WTC11 (cell line): ENCODE measurements at regions not wholly inside any gene's neighbourhood (a gene's known extent, or its start where the extent isn't known, plus 50 kb on each side); places are given as distances from the start of the nearest gene placed in this dataset.

Source experiments
- ATAC-seq: fragments of 200-7000 bp; cut with Tn5 transposase; 2 replicates; pipeline ENCODE4 v1.10.0; 2021; ENCODE audit warnings: mild to moderate bottlenecking, moderate library complexity
- CTCF ChIA-PET: fragments of 300-600 bp; sonication (Branson Sonifier 250); formaldehyde crosslinking; loops from one replicate; lab custom pipeline; 2021; ENCODE audit warnings: antibody characterized with exemption; lab: Charles Lee
- POLR2A ChIA-PET: fragments of 350-600 bp; sonication (Branson Sonifier 250); formaldehyde crosslinking; loops from one replicate; lab custom pipeline; 2021; ENCODE audit warnings: antibody characterized with exemption; lab: Charles Lee
- DNase-seq: peaks from one replicate; pipeline ENCODE4 v3.0.0; 2021; ENCODE audit warnings: low spot score
- H3K27ac Mint-ChIP-seq: 2 replicates; pipeline ENCODE4 v1.8.0; 2021; ENCODE audit warnings: mixed read lengths
- H3K27me3 Mint-ChIP-seq: 2 replicates; pipeline ENCODE4 v1.8.0; 2021; ENCODE audit warnings: low read depth, mild to moderate bottlenecking, moderate library complexity, mixed read lengths
- H3K36me3 Mint-ChIP-seq: 2 replicates; pipeline ENCODE4 v1.8.0; 2021; ENCODE audit warnings: mixed read lengths
- H3K4me1 Mint-ChIP-seq: 2 replicates; pipeline ENCODE4 v1.8.0; 2022; ENCODE audit warnings: mixed read lengths
- H3K4me3 Mint-ChIP-seq: 2 replicates; pipeline ENCODE4 v1.8.0; 2021; ENCODE audit warnings: mild to moderate bottlenecking, moderate library complexity, mixed read lengths
- H3K9me3 Mint-ChIP-seq: 2 replicates; pipeline ENCODE4 v1.8.0; 2021; ENCODE audit warnings: mixed read lengths
- CBFB ChIP-seq: sonication (generic); formaldehyde crosslinking; IDR thresholded peaks from 2 replicates; pipeline ENCODE4 v1.8.1; 2022; ENCODE audit warnings: mild to moderate bottlenecking, low read depth, missing genetic modification reagents
- CREB1 ChIP-seq: sonication (generic); formaldehyde crosslinking; IDR thresholded peaks from 2 replicates; pipeline ENCODE4 v1.8.0; 2023; ENCODE audit warnings: mild to moderate bottlenecking, missing genetic modification reagents
- FOXP1 ChIP-seq: sonication (generic); formaldehyde crosslinking; IDR thresholded peaks from 2 replicates; pipeline ENCODE4 v1.8.0; 2022; ENCODE audit warnings: missing genetic modification reagents, mild to moderate bottlenecking, moderate library complexity, borderline replicate concordance
- GABPB1 ChIP-seq: sonication (generic); formaldehyde crosslinking; IDR thresholded peaks from 2 replicates; pipeline ENCODE4 v1.8.1; 2023; ENCODE audit warnings: mild to moderate bottlenecking, missing genetic modification reagents
- IRF2 ChIP-seq: sonication (generic); formaldehyde crosslinking; IDR thresholded peaks from 2 replicates; pipeline ENCODE4 v1.8.0; 2022; ENCODE audit warnings: low read depth, missing genetic modification reagents, borderline replicate concordance
- MXD4 ChIP-seq: fragments of 250-450 bp; sonication (Bioruptor Pico); IDR thresholded peaks from 2 replicates; pipeline ENCODE4 v1.8.0; 2021; ENCODE audit warnings: mild to moderate bottlenecking, moderate library complexity, borderline replicate concordance
- SMAD4 ChIP-seq: sonication (generic); formaldehyde crosslinking; IDR thresholded peaks from 2 replicates; pipeline ENCODE4 v1.8.0; 2022; ENCODE audit warnings: mild to moderate bottlenecking, missing genetic modification reagents
- TEAD1 ChIP-seq: sonication (generic); formaldehyde crosslinking; IDR thresholded peaks from 2 replicates; pipeline ENCODE4 v1.8.0; 2022; ENCODE audit warnings: mild to moderate bottlenecking, missing genetic modification reagents
- ZNF219 ChIP-seq: sonication (generic); formaldehyde crosslinking; IDR thresholded peaks from 2 replicates; pipeline ENCODE4 v1.8.0; 2023; ENCODE audit warnings: missing genetic modification reagents, mild to moderate bottlenecking, borderline replicate concordance
- ZNF396 ChIP-seq: fragments of 250-450 bp; sonication (Bioruptor Pico); IDR thresholded peaks from 2 replicates; pipeline ENCODE4 v1.8.0; 2021; ENCODE audit warnings: mild to moderate bottlenecking, moderate library complexity, borderline replicate concordance
- ZNF416 ChIP-seq: fragments of 250-450 bp; sonication (Bioruptor Pico); IDR thresholded peaks from 2 replicates; pipeline ENCODE4 v1.9.0; 2021; ENCODE audit warnings: mild to moderate bottlenecking, inconsistent platforms
- TF ChIP-seq, protein P1 (sequence below): sonication (generic); formaldehyde crosslinking; IDR thresholded peaks from 2 replicates; pipeline ENCODE4 v1.8.0; 2023; ENCODE audit warnings: missing genetic modification reagents, mild to moderate bottlenecking, borderline replicate concordance
- TF ChIP-seq, protein P2 (sequence below): sonication (generic); formaldehyde crosslinking; IDR thresholded peaks from 2 replicates; pipeline ENCODE4 v1.8.1; 2022; ENCODE audit warnings: low read depth, mild to moderate bottlenecking, moderate library complexity, missing genetic modification reagents, borderline replicate concordance
- TF ChIP-seq, protein P3 (sequence below): sonication (generic); formaldehyde crosslinking; IDR thresholded peaks from 2 replicates; pipeline ENCODE4 v1.8.0; 2023; ENCODE audit warnings: mild to moderate bottlenecking, missing genetic modification reagents
- TF ChIP-seq, protein P4 (sequence below): sonication (generic); formaldehyde crosslinking; IDR thresholded peaks from 2 replicates; pipeline ENCODE4 v1.8.1; 2023; ENCODE audit warnings: mild to moderate bottlenecking, missing genetic modification reagents

- TF ChIP-seq, protein P1, sequence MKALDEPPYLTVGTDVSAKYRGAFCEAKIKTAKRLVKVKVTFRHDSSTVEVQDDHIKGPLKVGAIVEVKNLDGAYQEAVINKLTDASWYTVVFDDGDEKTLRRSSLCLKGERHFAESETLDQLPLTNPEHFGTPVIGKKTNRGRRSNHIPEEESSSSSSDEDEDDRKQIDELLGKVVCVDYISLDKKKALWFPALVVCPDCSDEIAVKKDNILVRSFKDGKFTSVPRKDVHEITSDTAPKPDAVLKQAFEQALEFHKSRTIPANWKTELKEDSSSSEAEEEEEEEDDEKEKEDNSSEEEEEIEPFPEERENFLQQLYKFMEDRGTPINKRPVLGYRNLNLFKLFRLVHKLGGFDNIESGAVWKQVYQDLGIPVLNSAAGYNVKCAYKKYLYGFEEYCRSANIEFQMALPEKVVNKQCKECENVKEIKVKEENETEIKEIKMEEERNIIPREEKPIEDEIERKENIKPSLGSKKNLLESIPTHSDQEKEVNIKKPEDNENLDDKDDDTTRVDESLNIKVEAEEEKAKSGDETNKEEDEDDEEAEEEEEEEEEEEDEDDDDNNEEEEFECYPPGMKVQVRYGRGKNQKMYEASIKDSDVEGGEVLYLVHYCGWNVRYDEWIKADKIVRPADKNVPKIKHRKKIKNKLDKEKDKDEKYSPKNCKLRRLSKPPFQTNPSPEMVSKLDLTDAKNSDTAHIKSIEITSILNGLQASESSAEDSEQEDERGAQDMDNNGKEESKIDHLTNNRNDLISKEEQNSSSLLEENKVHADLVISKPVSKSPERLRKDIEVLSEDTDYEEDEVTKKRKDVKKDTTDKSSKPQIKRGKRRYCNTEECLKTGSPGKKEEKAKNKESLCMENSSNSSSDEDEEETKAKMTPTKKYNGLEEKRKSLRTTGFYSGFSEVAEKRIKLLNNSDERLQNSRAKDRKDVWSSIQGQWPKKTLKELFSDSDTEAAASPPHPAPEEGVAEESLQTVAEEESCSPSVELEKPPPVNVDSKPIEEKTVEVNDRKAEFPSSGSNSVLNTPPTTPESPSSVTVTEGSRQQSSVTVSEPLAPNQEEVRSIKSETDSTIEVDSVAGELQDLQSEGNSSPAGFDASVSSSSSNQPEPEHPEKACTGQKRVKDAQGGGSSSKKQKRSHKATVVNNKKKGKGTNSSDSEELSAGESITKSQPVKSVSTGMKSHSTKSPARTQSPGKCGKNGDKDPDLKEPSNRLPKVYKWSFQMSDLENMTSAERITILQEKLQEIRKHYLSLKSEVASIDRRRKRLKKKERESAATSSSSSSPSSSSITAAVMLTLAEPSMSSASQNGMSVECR (CRISPR knock-in tag) = no peak
- TF ChIP-seq CREB1 (CRISPR knock-in tag) (no peak), ZNF396 (CRISPR knock-in tag) (no peak)
Measured at GRCh38 chr1:118257946-118258345, 72.9 kb upstream of the SPAG17 start (continued).

DNA sequence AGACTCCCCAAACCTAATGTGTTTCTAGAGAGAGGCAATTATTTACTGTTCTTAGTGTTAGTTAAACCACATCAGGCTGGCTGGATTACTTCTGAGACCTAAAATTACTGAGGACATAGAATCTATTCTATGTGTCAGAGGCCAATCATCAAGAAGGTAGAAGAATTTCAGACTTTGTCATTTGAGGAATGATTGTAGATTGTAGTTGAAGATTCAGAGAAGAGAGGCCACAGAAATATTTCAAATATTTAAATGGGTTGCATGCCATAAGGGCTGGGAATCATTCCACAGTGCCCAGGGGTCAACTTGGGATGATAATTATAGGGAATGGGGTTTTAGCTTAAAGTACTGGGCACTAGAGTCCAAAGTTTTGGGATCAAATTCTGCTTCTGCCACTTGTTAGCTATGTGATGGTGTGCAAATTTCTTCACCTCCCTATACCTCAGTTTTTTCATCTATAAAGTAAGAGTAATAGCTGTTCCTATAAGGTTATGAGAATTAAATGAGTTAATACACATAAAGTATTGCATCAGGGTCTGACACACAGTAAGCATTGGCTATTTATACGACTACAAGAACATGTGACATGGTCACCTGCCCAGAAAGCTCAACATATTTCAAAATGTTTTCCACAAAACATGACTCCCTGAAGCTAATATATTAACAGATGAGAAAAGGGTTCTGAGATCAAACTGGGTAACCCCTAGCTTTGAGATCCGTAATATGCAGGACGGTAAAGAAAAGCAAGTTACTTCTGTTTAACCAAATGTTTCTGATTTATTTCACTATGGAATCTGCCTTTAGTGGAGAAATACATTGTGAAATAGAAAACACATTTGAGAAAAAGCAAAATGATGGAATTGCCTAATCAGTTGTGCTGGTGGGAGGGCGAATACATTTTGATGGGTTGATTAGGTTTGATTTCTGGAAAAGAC lies 69.7 kb upstream of the SPAG17 start:
- Mint-ChIP-seq H3K27me3 (no peaks in the 10 kb centered on the region), H3K36me3 (no peaks in the 10 kb centered on the region)
- no peak for ATAC-seq

DNA sequence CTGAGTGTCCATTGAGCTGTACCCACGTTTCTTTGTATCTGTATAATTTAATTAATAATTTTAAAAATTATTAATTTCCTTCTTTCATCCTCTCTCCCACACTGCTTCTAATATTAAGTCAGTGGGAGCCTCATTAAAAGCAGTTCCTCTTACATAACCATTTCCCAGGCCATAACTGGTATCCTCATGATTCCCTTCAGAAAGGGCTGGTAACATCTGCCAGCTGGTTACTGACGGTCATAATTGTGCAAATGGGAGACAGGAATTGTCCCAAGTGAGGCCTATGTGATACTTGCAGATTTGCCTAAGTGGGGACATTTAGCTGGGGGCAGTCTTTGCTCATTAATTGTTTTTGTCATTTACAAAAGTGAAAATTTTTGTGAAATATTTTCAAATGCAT lies 69.0 kb upstream of the SPAG17 start:
- H3K36me3 Mint-ChIP-seq = no peaks in the 10 kb centered on the region
- ChIA-PET POLR2A (no interaction called here), CTCF (interaction anchor here (1.3 kb wide), 1 partner anchor 31 kb away, joined by 3 read pairs; no protein-coding TSS in a partner anchor)
- H3K27ac Mint-ChIP-seq = no peak overlapping the region
- TF ChIP-seq ZNF416 (no peak), ZNF219 (CRISPR knock-in tag) (no peak), MXD4 (no peak), TEAD1 (CRISPR knock-in tag) (no peak)
- TF ChIP-seq, protein P1 (CRISPR knock-in tag) = no peak
- TF ChIP-seq, protein P2, sequence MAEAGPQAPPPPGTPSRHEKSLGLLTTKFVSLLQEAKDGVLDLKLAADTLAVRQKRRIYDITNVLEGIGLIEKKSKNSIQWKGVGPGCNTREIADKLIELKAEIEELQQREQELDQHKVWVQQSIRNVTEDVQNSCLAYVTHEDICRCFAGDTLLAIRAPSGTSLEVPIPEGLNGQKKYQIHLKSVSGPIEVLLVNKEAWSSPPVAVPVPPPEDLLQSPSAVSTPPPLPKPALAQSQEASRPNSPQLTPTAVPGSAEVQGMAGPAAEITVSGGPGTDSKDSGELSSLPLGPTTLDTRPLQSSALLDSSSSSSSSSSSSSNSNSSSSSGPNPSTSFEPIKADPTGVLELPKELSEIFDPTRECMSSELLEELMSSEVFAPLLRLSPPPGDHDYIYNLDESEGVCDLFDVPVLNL (CRISPR knock-in tag) = no peak
- DNase-seq = no peak
- H3K4me3 Mint-ChIP-seq = no peak overlapping the region
- no peaks in the 10 kb centered on the region for H3K27me3 Mint-ChIP-seq
- no peaks in the 10 kb centered on the region for H3K9me3 Mint-ChIP-seq
- H3K4me1 Mint-ChIP-seq = peaks cover 44% of the 10 kb centered on the region
- ATAC-seq = no peak

More for the DNA sequence above, 69.7 kb upstream of the SPAG17 start:
- ChIA-PET CTCF (interaction anchor here (1.3 kb wide), 1 partner anchor 32 kb away, joined by 3 read pairs; no protein-coding TSS in a partner anchor), POLR2A (no interaction called here)
- Mint-ChIP-seq H3K27ac (no peak overlapping the region), H3K9me3 (no peaks in the 10 kb centered on the region), H3K4me1 (peaks cover 37% of the 10 kb centered on the region), H3K4me3 (no peak overlapping the region)
- no peak for DNase-seq
- TF ChIP-seq, protein P3, sequence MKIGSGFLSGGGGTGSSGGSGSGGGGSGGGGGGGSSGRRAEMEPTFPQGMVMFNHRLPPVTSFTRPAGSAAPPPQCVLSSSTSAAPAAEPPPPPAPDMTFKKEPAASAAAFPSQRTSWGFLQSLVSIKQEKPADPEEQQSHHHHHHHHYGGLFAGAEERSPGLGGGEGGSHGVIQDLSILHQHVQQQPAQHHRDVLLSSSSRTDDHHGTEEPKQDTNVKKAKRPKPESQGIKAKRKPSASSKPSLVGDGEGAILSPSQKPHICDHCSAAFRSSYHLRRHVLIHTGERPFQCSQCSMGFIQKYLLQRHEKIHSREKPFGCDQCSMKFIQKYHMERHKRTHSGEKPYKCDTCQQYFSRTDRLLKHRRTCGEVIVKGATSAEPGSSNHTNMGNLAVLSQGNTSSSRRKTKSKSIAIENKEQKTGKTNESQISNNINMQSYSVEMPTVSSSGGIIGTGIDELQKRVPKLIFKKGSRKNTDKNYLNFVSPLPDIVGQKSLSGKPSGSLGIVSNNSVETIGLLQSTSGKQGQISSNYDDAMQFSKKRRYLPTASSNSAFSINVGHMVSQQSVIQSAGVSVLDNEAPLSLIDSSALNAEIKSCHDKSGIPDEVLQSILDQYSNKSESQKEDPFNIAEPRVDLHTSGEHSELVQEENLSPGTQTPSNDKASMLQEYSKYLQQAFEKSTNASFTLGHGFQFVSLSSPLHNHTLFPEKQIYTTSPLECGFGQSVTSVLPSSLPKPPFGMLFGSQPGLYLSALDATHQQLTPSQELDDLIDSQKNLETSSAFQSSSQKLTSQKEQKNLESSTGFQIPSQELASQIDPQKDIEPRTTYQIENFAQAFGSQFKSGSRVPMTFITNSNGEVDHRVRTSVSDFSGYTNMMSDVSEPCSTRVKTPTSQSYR (CRISPR knock-in tag) = no peak
- TF ChIP-seq, protein P2 (CRISPR knock-in tag) = no peak
- no peak for TF ChIP-seq GABPB1 (CRISPR knock-in tag)
- no peak for TF ChIP-seq IRF2 (CRISPR knock-in tag)
- TF ChIP-seq CBFB (CRISPR knock-in tag) = no peak
- no peak for TF ChIP-seq FOXP1
- no peak for TF ChIP-seq SMAD4 (CRISPR knock-in tag)
- TF ChIP-seq, protein P4, sequence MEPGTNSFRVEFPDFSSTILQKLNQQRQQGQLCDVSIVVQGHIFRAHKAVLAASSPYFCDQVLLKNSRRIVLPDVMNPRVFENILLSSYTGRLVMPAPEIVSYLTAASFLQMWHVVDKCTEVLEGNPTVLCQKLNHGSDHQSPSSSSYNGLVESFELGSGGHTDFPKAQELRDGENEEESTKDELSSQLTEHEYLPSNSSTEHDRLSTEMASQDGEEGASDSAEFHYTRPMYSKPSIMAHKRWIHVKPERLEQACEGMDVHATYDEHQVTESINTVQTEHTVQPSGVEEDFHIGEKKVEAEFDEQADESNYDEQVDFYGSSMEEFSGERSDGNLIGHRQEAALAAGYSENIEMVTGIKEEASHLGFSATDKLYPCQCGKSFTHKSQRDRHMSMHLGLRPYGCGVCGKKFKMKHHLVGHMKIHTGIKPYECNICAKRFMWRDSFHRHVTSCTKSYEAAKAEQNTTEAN (CRISPR knock-in tag) = no peak
